GM06990 (cell line): ENCODE measurements at regions not wholly inside any gene's neighbourhood (a gene's known extent, or its start where the extent isn't known, plus 50 kb on each side); places are given as distances from the start of the nearest gene placed in this dataset.

Source experiments
- DNase-seq: peaks from one replicate; pipeline ENCODE4 v3.0.0-alpha.2; 2011; ENCODE audit not compliant: insufficient read length; ENCODE audit errors: extremely low read depth
- H3K27me3 ChIP-seq: replicated peaks from 2 replicates; pipeline ENCODE4 v1.6.0; 2011; ENCODE audit warnings: low read length; ENCODE audit not compliant: control insufficient read depth, insufficient read depth
- H3K36me3 ChIP-seq: 2 replicates; pipeline ENCODE4 v1.5.1; 2011; ENCODE audit warnings: low read length; ENCODE audit not compliant: control insufficient read depth, insufficient read depth
- H3K4me3 ChIP-seq: replicated peaks from 2 replicates; pipeline ENCODE4 v1.5.1; 2011; ENCODE audit warnings: low read depth, mild to moderate bottlenecking, control low read depth, low read length
- TF ChIP-seq, protein P1 (sequence below): IDR thresholded peaks from 2 replicates; pipeline ENCODE4 v1.5.1; 2011; ENCODE audit warnings: low read length, control low read depth, mild to moderate bottlenecking, inconsistent platforms; ENCODE audit not compliant: insufficient read depth, poor library complexity, severe bottlenecking

- Histone ChIP-seq H3K4me3 (no peak overlapping the region), H3K36me3 (no peaks in the 10 kb centered on the region), H3K27me3 (no peaks in the 10 kb centered on the region)
- no peak for DNase-seq
- TF ChIP-seq, protein P1, sequence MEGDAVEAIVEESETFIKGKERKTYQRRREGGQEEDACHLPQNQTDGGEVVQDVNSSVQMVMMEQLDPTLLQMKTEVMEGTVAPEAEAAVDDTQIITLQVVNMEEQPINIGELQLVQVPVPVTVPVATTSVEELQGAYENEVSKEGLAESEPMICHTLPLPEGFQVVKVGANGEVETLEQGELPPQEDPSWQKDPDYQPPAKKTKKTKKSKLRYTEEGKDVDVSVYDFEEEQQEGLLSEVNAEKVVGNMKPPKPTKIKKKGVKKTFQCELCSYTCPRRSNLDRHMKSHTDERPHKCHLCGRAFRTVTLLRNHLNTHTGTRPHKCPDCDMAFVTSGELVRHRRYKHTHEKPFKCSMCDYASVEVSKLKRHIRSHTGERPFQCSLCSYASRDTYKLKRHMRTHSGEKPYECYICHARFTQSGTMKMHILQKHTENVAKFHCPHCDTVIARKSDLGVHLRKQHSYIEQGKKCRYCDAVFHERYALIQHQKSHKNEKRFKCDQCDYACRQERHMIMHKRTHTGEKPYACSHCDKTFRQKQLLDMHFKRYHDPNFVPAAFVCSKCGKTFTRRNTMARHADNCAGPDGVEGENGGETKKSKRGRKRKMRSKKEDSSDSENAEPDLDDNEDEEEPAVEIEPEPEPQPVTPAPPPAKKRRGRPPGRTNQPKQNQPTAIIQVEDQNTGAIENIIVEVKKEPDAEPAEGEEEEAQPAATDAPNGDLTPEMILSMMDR, result no peak
Measured at GRCh38 chr3:159171333-159171732, 369.5 kb downstream of the MFSD1 start.

DNA sequence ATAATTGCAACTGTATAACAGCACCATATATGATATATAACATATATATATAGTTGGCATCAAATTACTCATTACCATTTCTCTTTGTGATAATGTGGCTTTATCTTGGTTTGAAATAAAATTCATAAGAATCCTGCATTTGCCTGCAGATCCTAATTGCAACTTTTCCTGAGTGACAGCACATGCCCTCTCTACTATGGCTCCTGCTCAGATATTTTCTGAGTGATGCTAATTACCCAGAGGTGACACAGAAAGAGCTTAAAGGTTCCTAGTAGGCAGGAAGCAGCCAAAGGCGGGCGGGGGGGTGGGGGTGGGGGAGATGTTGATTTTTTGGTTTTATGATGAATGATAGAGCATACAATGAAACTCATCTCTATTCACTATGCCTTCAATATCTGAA, 370.6 kb downstream of the MFSD1 start:
- Histone ChIP-seq H3K36me3 (no peaks in the 10 kb centered on the region), H3K27me3 (no peaks in the 10 kb centered on the region), H3K4me3 (no peak overlapping the region)
- TF ChIP-seq, protein P1, result no peak
- no peak for DNase-seq

DNA sequence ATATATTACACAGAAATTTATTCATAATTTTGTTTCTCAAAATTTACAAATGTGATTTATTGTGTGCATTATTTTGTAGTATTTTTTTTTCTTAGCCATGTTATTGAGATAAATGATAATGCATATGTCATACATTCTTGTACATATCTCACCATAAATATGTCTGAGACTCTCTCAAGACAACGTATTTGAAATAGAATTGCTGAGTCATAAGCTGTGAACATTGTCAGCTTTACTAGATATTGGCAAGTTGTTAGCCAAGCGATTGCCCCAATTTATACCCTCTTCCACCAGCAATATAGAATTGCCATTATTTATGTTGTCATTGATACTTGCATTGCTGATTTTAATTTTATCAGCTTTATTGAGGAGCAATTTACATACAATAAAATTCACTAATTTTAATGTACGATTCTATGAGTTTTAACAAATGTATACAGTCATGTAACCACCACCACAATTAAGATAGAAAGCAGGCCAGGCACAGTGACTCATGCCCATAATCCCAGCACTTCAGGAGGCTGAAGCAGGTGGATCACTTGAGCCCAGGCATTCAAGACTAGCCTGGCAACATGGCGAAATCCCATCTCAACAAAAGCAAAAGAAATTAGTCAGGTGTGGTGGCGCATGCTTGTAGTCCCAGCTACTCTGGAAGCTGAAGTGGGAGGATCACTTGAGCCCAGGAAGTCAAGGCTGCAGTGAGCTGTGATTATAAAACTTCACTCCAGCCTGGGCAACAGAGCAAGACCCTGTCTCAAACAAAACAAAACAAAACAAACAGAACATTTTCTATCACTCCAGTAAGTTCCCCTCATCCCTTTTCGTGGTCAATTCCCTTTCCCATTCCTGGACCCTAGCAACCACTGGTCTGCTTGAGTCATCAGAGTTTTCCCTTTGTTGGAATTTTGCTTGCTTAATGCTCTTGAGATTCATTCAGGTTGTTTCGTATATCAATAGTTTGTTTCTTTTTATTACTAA, 373.1 kb downstream of the MFSD1 start:
- Histone ChIP-seq H3K4me3 (no peak overlapping the region), H3K36me3 (no peaks in the 10 kb centered on the region), H3K27me3 (no peaks in the 10 kb centered on the region)
- TF ChIP-seq, protein P1, result no peak
- DNase-seq, result no peak

GRCh38 chr3:159178209-159178897, 376.5 kb downstream of the MFSD1 start:
- DNase-seq, result no peak
- TF ChIP-seq, protein P1, result no peak
- Histone ChIP-seq H3K27me3 (no peaks in the 10 kb centered on the region), H3K4me3 (no peak overlapping the region), H3K36me3 (no peaks in the 10 kb centered on the region)

DNA sequence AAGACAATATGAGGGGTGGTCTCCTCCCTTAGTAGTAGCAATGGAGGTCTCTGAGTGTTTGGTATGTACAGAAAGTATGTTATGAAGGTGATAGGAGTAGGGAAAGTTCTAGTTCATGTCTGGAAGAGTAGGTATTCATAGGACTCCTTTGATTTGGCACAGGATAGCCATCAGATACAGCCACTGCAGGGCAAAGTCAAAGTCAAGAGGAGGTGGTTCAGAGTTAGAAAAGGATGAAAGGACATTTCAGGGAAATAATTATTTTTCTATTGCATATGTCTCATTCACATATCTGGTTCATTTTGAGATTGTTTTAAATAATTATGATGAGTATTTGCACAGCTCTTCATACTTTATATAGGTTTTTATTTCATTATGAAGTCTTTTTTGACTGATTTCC, 381.1 kb downstream of the MFSD1 start:
- H3K4me3 ChIP-seq, result no peak overlapping the region
- H3K36me3 ChIP-seq, result no peaks in the 10 kb centered on the region
- DNase-seq, result no peak
- H3K27me3 ChIP-seq, result no peaks in the 10 kb centered on the region
- TF ChIP-seq, protein P1, result no peak
